Activated naive CD4-positive, alpha-beta T cell treated with anti-CD3 and anti-CD28 coated beads, Interleukin-2, amount 50 U/mL, for 16 hours (primary cell): ENCODE measurements at regions not wholly inside any gene's neighbourhood (a gene's known extent, or its start where the extent isn't known, plus 50 kb on each side); places are given as distances from the start of the nearest gene placed in this dataset.

Experiments used
- DNase-seq: peaks from one replicate; pipeline ENCODE4 v3.0.0-alpha.2; 2020

GRCh38 chr20:54364919-54365318 is 110.5 kb upstream of the DOK5 start:
- DNase-seq = no peak

GRCh38 chr20:54366669-54367344 is 108.6 kb upstream of the DOK5 start:
- DNase-seq = no peak

- no peak for DNase-seq
These were observed 106.8 kb upstream of the DOK5 start for GRCh38 chr20:54368570-54368969.

- DNase-seq = no peak
These were observed 103.1 kb upstream of the DOK5 start for GRCh38 chr20:54372313-54372712.

GRCh38 chr20:54377992-54378773 is 97.2 kb upstream of the DOK5 start:
- DNase-seq = no peak

GRCh38 chr20:54379893-54380584 is 95.4 kb upstream of the DOK5 start:
- no peak for DNase-seq

- no peak for DNase-seq
These were observed 93.0 kb upstream of the DOK5 start for GRCh38 chr20:54382419-54382818.

- no peak for DNase-seq
These were observed 89.6 kb upstream of the DOK5 start for GRCh38 chr20:54385746-54386145.

- DNase-seq = no peak
These were observed 85.7 kb upstream of the DOK5 start for GRCh38 chr20:54389596-54390280.

- DNase-seq = no peak
These were observed 77.9 kb upstream of the DOK5 start for GRCh38 chr20:54397292-54398140.

GRCh38 chr20:54398814-54399213 is 76.6 kb upstream of the DOK5 start:
- DNase-seq = no peak

- DNase-seq = no peak
These were observed 69.9 kb upstream of the DOK5 start for GRCh38 chr20:54405540-54405939.

GRCh38 chr20:54407459-54407858 is 67.9 kb upstream of the DOK5 start:
- DNase-seq = no peak

GRCh38 chr20:54415967-54416366 is 59.4 kb upstream of the DOK5 start:
- DNase-seq = no peak

- no peak for DNase-seq
These were observed 58.6 kb upstream of the DOK5 start for GRCh38 chr20:54416770-54417169.

- DNase-seq = no peak
These were observed 55.9 kb upstream of the DOK5 start for GRCh38 chr20:54419531-54419930.
